Kidney epithelial cell (primary cell): ENCODE measurements at regions not wholly inside any gene's neighbourhood (a gene's known extent, or its start where the extent isn't known, plus 50 kb on each side); places are given as distances from the start of the nearest gene placed in this dataset.

Experiments used
- DNase-seq: peaks from one replicate; pipeline ENCODE4 v3.0.0-alpha.2; 2010; ENCODE audit warnings: low read depth
- H3K27me3 ChIP-seq: 2 replicates; pipeline ENCODE4 v1.6.0; 2011; ENCODE audit warnings: low read length; ENCODE audit not compliant: control insufficient read depth, insufficient read depth
- H3K36me3 ChIP-seq: 2 replicates; pipeline ENCODE4 v1.5.1; 2011; ENCODE audit warnings: low read length; ENCODE audit not compliant: control insufficient read depth, insufficient read depth
- H3K4me3 ChIP-seq: 2 replicates; pipeline ENCODE4 v1.5.1; 2011; ENCODE audit warnings: low read depth, mild to moderate bottlenecking, control low read depth, low read length
- CTCF ChIP-seq: IDR thresholded peaks from 2 replicates; pipeline ENCODE4 v1.5.1; 2011; ENCODE audit warnings: mild to moderate bottlenecking, moderate library complexity, low read length, control low read depth, inconsistent platforms; ENCODE audit not compliant: insufficient read depth, poor library complexity, severe bottlenecking

DNA sequence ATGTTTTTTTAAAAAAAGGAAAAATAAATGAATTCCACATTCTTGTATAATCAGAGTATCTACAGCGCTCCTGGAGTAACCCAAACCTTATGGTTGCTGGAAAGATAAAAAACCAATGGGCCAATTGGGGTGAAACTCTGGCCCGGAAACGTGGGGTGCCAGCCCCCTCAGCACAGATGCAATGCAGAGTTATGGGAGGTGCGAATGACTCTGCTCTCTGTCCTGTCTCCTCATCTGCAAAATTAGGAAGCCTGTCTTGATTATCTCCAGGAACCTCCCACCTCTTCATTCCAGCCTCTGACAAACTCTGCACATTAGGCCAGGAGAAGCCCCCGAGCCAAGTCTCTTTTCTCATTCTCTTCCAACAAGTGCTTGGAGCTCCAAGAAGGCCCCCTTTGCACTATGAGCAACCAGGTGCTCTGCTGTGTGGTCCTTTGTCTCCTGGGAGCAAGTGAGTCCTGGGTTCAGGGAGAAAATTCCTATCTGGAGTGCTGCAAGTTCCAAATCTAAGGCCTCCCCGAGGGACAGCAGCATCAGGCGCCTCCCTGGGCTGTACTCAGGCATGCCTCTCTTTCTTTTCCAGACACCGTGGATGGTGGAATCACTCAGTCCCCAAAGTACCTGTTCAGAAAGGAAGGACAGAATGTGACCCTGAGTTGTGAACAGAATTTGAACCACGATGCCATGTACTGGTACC is 130.5 kb upstream of the PRSS1 start:
- no peaks in the 10 kb centered on the region for H3K27me3 ChIP-seq
- no peaks in the 10 kb centered on the region for H3K36me3 ChIP-seq
- no peak for TF ChIP-seq CTCF
- DNase-seq, result no peak
- no peak overlapping the region for H3K4me3 ChIP-seq

- no peak overlapping the region for H3K4me3 ChIP-seq
- H3K36me3 ChIP-seq, result no peaks in the 10 kb centered on the region
- no peak for DNase-seq
- TF ChIP-seq CTCF, result no peak
- H3K27me3 ChIP-seq, result no peaks in the 10 kb centered on the region
Observed at GRCh38 chr7:142616842-142617241, 132.4 kb upstream of the PRSS1 start.

- Histone ChIP-seq H3K36me3 (no peaks in the 10 kb centered on the region), H3K4me3 (no peak overlapping the region), H3K27me3 (no peaks in the 10 kb centered on the region)
- TF ChIP-seq CTCF, result no peak
- DNase-seq, result no peak
Observed at GRCh38 chr7:142616121-142616643, 133.1 kb upstream of the PRSS1 start.

GRCh38 chr7:142615508-142615907 is 133.8 kb upstream of the PRSS1 start:
- DNase-seq, result no peak
- no peak for TF ChIP-seq CTCF
- H3K27me3 ChIP-seq, result no peaks in the 10 kb centered on the region
- H3K36me3 ChIP-seq, result no peaks in the 10 kb centered on the region
- no peak overlapping the region for H3K4me3 ChIP-seq

DNA sequence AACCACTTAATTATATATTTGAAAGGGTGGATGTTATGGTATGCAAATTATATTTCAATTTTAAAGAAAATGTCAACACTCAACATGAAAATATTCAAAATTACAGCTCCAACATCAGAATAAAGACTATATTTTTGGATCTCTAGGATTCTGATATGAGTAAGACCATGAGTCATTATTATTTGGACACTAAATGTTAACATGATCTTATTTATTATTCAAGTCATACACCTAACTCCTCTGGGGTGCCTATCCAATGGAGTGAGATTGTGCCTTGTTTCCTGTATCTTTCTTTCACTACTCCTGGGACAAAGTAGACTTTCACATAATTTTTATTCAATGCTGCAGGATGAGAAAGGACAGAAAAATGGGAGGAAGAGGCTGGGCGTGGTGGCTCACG is 135.2 kb upstream of the PRSS1 start:
- no peaks in the 10 kb centered on the region for H3K27me3 ChIP-seq
- no peak overlapping the region for H3K4me3 ChIP-seq
- no peak for TF ChIP-seq CTCF
- DNase-seq, result no peak
- H3K36me3 ChIP-seq, result no peaks in the 10 kb centered on the region
